H1 (cell line): ENCODE measurements at regions not wholly inside any gene's neighbourhood (a gene's known extent, or its start where the extent isn't known, plus 50 kb on each side); places are given as distances from the start of the nearest gene placed in this dataset.

Source experiments
- CTCF ChIA-PET: fragments of 300-600 bp; sonication (Branson Sonifier 250); formaldehyde crosslinking; loops from one replicate; lab custom pipeline; 2021; ENCODE audit not compliant: partially characterized antibody; lab: Charles Lee
- POLR2A ChIA-PET: fragments of 300-600 bp; sonication (Branson Sonifier 250); formaldehyde crosslinking; loops from one replicate; lab custom pipeline; 2021; ENCODE audit warnings: inconsistent platforms; ENCODE audit not compliant: partially characterized antibody; lab: Charles Lee
- DNase-seq, 2 experiments: peaks; one replicate each; pipeline versions ENCODE4 v3.0.0 to v3.0.0-alpha.2; 2010 to 2022; ENCODE audit warnings: low spot score in 2 of 2, low read depth in 1 of 2, mixed read lengths in 1 of 2
- FAIRE-seq: peaks from 2 replicates; lab custom pipeline; 2011; peaks lifted over from hg19 to GRCh38; lab: Jason Lieb, UNC
- H2AFZ ChIP-seq: 2 replicates; pipeline ENCODE4 v1.8.1; 2012; ENCODE audit warnings: low read length, inconsistent platforms
- H2AK5ac ChIP-seq: 2 replicates; pipeline ENCODE4 v1.6.1; 2013; ENCODE audit warnings: low read depth, low read length
- H2BK120ac ChIP-seq: replicated peaks from 2 replicates; pipeline ENCODE3; 2013; ENCODE audit warnings: low read depth, low read length, inconsistent platforms
- H2BK12ac ChIP-seq: 2 replicates; pipeline ENCODE4 v1.6.1; 2013; ENCODE audit warnings: low read depth, low read length
- H2BK15ac ChIP-seq: 2 replicates; pipeline ENCODE4 v1.6.1; 2013; ENCODE audit warnings: low read length
- H2BK20ac ChIP-seq: 2 replicates; pipeline ENCODE4 v1.6.1; 2013; ENCODE audit warnings: low read length
- H2BK5ac ChIP-seq: 2 replicates; pipeline ENCODE4 v1.6.1; 2013; ENCODE audit warnings: low read depth, low read length
- H3K14ac ChIP-seq: 2 replicates; pipeline ENCODE4 v1.6.1; 2013; ENCODE audit warnings: inconsistent platforms; ENCODE audit not compliant: insufficient read length
- H3K18ac ChIP-seq: 2 replicates; pipeline ENCODE4 v1.6.1; 2013; ENCODE audit warnings: low read length; ENCODE audit errors: extremely low read depth
- H3K23ac ChIP-seq: 2 replicates; pipeline ENCODE4 v1.6.1; 2013; ENCODE audit warnings: inconsistent platforms; ENCODE audit not compliant: insufficient read length
- H3K23me2 ChIP-seq: 2 replicates; pipeline ENCODE4 v1.6.1; 2013; ENCODE audit warnings: low read depth, low read length
- H3K27ac ChIP-seq: 2 replicates; pipeline ENCODE4 v1.6.1; 2011; ENCODE audit warnings: low read depth, low read length, inconsistent platforms
- H3K27me3 ChIP-seq, 4 experiments: replicated peaks in 1 of 4; 1 replicate in 1 of 4; 2 replicates in 3 of 4; pipeline versions ENCODE4 v1.6.1 to v1.8.1; 2011 to 2013; ENCODE audit warnings: low read length in 3 of 4, mild to moderate bottlenecking in 3 of 4, inconsistent platforms in 2 of 4, mixed read lengths in 2 of 4, moderate library complexity in 1 of 4; ENCODE audit not compliant: control insufficient read depth in 3 of 4, insufficient read depth in 3 of 4; ENCODE audit errors: extremely low read depth in 1 of 4
- H3K36me3 ChIP-seq, 4 experiments: 2 replicates each; pipeline versions ENCODE4 v1.6.1 to v1.8.1; 2011 to 2013; ENCODE audit warnings: mild to moderate bottlenecking in 4 of 4, low read length in 3 of 4, moderate library complexity in 2 of 4, control low read depth in 1 of 4, inconsistent platforms in 1 of 4; ENCODE audit not compliant: insufficient read depth in 4 of 4, control insufficient read depth in 2 of 4
- H3K4ac ChIP-seq: replicated peaks from 2 replicates; pipeline ENCODE3; 2013; ENCODE audit warnings: low read length, low read depth, mixed read lengths, inconsistent platforms; ENCODE audit not compliant: insufficient read length
- H3K4me1 ChIP-seq, 4 experiments: replicated peaks in 1 of 4; 1 replicate in 1 of 4; 2 replicates in 3 of 4; pipeline versions ENCODE4 v1.6.1 to v1.8.1; 2011 to 2013; ENCODE audit warnings: low read length in 3 of 4, inconsistent platforms in 2 of 4, mixed read lengths in 1 of 4; ENCODE audit not compliant: insufficient read depth in 4 of 4, control insufficient read depth in 3 of 4
- H3K4me2 ChIP-seq, 2 experiments: 2 replicates each; pipeline versions ENCODE4 v1.6.1 to v1.8.1; 2011 to 2013; ENCODE audit warnings: low read depth in 2 of 2, low read length in 2 of 2, control low read depth in 1 of 2, inconsistent platforms in 1 of 2, mild to moderate bottlenecking in 1 of 2; ENCODE audit not compliant: insufficient read depth in 1 of 2
- H3K4me3 ChIP-seq, 4 experiments: fragments of 200-600, 300-600 bp in 1 of 4; sonication (generic), shearing (Covaris generic), sonication (Bioruptor Twin) in 1 of 4; 2 replicates each; pipeline versions ENCODE4 v1.5.1 to v1.8.1; 2011 to 2016; ENCODE audit warnings: low read length in 4 of 4, low read depth in 3 of 4, control low read depth in 2 of 4, inconsistent platforms in 2 of 4, mild to moderate bottlenecking in 2 of 4, mixed read lengths in 1 of 4, moderate library complexity in 1 of 4; ENCODE audit not compliant: insufficient read depth in 2 of 4; ENCODE audit errors: extremely low read depth in 1 of 4
- H3K56ac ChIP-seq: replicated peaks from 2 replicates; pipeline ENCODE3; 2013; ENCODE audit warnings: low read depth, mild to moderate bottlenecking, mixed read lengths, low read length, inconsistent platforms; ENCODE audit not compliant: insufficient read length
- H3K79me1 ChIP-seq: 2 replicates; pipeline ENCODE4 v1.6.1; 2013; ENCODE audit warnings: low read depth, low read length, control low read depth
- H3K79me2 ChIP-seq, 2 experiments: 2 replicates each; pipeline versions ENCODE4 v1.6.1 to v1.8.1; 2012 to 2013; ENCODE audit warnings: low read length in 2 of 2, mild to moderate bottlenecking in 2 of 2, inconsistent platforms in 1 of 2; ENCODE audit not compliant: insufficient read depth in 2 of 2, control insufficient read depth in 1 of 2
- H3K9ac ChIP-seq, 4 experiments: replicated peaks in 1 of 4; 1 replicate in 1 of 4; 2 replicates in 3 of 4; pipeline versions ENCODE4 v1.6.1 to v1.8.1; 2011 to 2013; ENCODE audit warnings: low read depth in 3 of 4, low read length in 3 of 4, control low read depth in 2 of 4, mild to moderate bottlenecking in 2 of 4, moderate library complexity in 2 of 4, inconsistent platforms in 1 of 4; ENCODE audit errors: extremely low read depth in 1 of 4
- H3K9me3 ChIP-seq, 2 experiments: 2 replicates each; pipeline versions ENCODE4 v1.6.1 to v1.8.1; 2012 to 2013; ENCODE audit warnings: mild to moderate bottlenecking in 2 of 2, moderate library complexity in 2 of 2, control low read depth in 1 of 2, inconsistent platforms in 1 of 2, low read depth in 1 of 2, low read length in 1 of 2, mixed read lengths in 1 of 2; ENCODE audit not compliant: insufficient read depth in 2 of 2
- H4K20me1 ChIP-seq, 2 experiments: replicated peaks in 1 of 2; 2 replicates each; pipeline versions ENCODE3 to v1.8.1; 2011 to 2013; ENCODE audit warnings: inconsistent platforms in 2 of 2, low read length in 2 of 2, mild to moderate bottlenecking in 1 of 2; ENCODE audit not compliant: insufficient read depth in 2 of 2, control insufficient read depth in 1 of 2
- H4K5ac ChIP-seq: 2 replicates; pipeline ENCODE4 v1.6.1; 2013; ENCODE audit warnings: low read length, low read depth, mixed read lengths, inconsistent platforms; ENCODE audit not compliant: insufficient read length
- H4K8ac ChIP-seq: 2 replicates; pipeline ENCODE4 v1.8.0; 2013; ENCODE audit warnings: mild to moderate bottlenecking, moderate library complexity, low read length, inconsistent platforms; ENCODE audit not compliant: insufficient read depth; ENCODE audit errors: extremely low read depth
- H4K91ac ChIP-seq: replicated peaks from 2 replicates; pipeline ENCODE3; 2013; ENCODE audit warnings: low read length, mixed read lengths, inconsistent platforms; ENCODE audit not compliant: insufficient read length
- CBX5 ChIP-seq: fragments of 300-800, 300-1000 bp; sonication (generic); IDR thresholded peaks from 2 replicates; pipeline ENCODE4 v1.7.1; 2016; ENCODE audit warnings: antibody characterized with exemption, low read length, low read depth
- CBX8 ChIP-seq: fragments of 300-800, 300-1000 bp; sonication (generic); IDR thresholded peaks from 2 replicates; pipeline ENCODE4 v1.7.1; 2016; ENCODE audit warnings: low read depth, low read length, borderline replicate concordance
- CHD2 ChIP-seq: IDR thresholded peaks from 2 replicates; pipeline ENCODE4 v1.6.1; 2012; ENCODE audit warnings: low read length, improper control_type of control experiment
- CREB1 ChIP-seq: IDR thresholded peaks from 2 replicates; pipeline ENCODE4 v1.6.1; 2012; ENCODE audit warnings: inconsistent platforms
- CTBP2 ChIP-seq: IDR thresholded peaks from 2 replicates; pipeline ENCODE4 v1.7.0; 2011; ENCODE audit warnings: borderline replicate concordance, mild to moderate bottlenecking, moderate library complexity, mixed read lengths, low read length; ENCODE audit not compliant: insufficient read depth, insufficient read length
- EGR1 ChIP-seq: IDR thresholded peaks from 2 replicates; pipeline ENCODE4 v1.6.1; 2011; ENCODE audit warnings: low read depth, low read length, borderline replicate concordance
- EP300 ChIP-seq, 2 experiments: IDR thresholded peaks; 1 replicate in 1 of 2; 2 replicates in 1 of 2; pipeline ENCODE4 v1.6.1; 2011 to 2012; ENCODE audit warnings: low read depth in 2 of 2, low read length in 2 of 2, mild to moderate bottlenecking in 2 of 2, borderline replicate concordance in 1 of 2, inconsistent platforms in 1 of 2, moderate library complexity in 1 of 2
- KDM1A ChIP-seq: fragments of 200-600, 300-600 bp; sonication (generic); IDR thresholded peaks from 2 replicates; pipeline ENCODE4 v1.7.1; 2016; ENCODE audit warnings: mild to moderate bottlenecking, low read length, borderline replicate concordance
- MAFK ChIP-seq: IDR thresholded peaks from 2 replicates; pipeline ENCODE4 v1.6.1; 2012; ENCODE audit warnings: low read depth, mild to moderate bottlenecking, improper control_type of control experiment, low read length
- POLR2AphosphoS5 ChIP-seq: IDR thresholded peaks from 2 replicates; pipeline ENCODE4 v1.6.1; 2011; ENCODE audit warnings: low read depth, low read length
- RBBP5 ChIP-seq: IDR thresholded peaks from 2 replicates; pipeline ENCODE4 v1.7.1; 2012; ENCODE audit warnings: low read depth, mild to moderate bottlenecking, inconsistent platforms, low read length, moderate library complexity, borderline replicate concordance
- SUZ12 ChIP-seq: fragments of 200-600 bp; sonication (generic); IDR thresholded peaks from 2 replicates; pipeline ENCODE4 v1.6.1; 2012; ENCODE audit warnings: mild to moderate bottlenecking, inconsistent platforms, low read length, moderate library complexity, mixed read lengths
- ZNF274 ChIP-seq: IDR thresholded peaks from 2 replicates; pipeline ENCODE4 v1.7.0; 2012; ENCODE audit warnings: low read length, borderline replicate concordance; ENCODE audit errors: extremely low read depth
- WGBS, 2 experiments: shearing (Covaris generic) in 1 of 2; methylation state at CpG; one replicate each; pipeline versions ENCODE4 v1.1.6 to v1.1.7; 2013 to 2015; ENCODE audit warnings: low lambda C conversion rate in 2 of 2, mixed read lengths in 2 of 2, inconsistent platforms in 1 of 2, low coverage in 1 of 2, missing lambda C conversion rate in 1 of 2; ENCODE audit not compliant: insufficient replicate concordance in 2 of 2, insufficient coverage in 1 of 2, insufficient read length in 1 of 2; ENCODE audit errors: extremely low coverage in 1 of 2, missing lambda C conversion rate in 1 of 2; 5-methylcytosine and 5-hydroxymethylcytosine counted together

DNA sequence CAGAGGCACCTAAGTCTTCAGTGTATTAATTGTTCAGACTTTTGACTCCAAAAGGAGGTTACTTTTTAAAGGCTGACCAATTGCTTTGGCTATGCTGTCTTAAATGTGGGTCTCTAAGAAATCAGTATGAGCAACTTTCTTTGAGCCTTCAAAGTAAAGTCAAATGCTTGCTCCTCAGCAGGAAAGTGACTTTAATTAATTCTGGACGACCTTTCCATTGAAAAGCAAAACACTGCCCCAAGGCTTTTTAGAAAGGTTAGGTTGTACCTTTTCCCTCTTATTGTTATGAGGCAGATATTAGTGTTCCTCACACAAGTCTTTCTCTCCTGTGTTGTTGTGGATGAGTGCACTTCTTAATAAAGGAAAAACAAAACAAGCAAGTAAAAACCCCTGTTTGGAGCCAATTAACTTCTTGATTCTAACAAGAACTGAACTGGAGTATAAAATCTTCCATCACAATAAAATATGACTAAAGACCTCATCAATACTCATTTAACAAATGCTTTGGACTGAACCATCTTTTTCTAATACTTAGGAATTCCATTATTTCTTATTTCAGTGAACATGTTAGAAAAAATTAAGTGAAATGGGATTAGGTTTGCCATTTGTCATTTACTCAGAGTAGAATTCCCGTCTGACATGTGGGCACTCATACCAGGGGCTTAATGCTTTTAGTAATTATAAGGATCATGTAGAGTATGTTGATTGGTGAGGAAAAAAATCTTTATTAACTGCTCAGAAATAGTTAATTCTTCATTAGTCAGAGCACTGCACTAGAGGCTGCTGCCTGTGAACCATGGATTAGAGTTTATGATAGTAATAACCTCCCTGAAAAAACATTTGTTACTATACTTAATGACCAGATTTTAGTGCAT is 159.1 kb upstream of the ZNF608 start:
- FAIRE-seq (no peak), DNase-seq (no peak)
- Histone ChIP-seq H2BK20ac (no peak overlapping the region), H4K91ac (no peak overlapping the region), H2BK5ac (no peak overlapping the region), H3K9me3 (no peaks in the 10 kb centered on the region), H3K18ac (no peak overlapping the region), H3K27ac (no peak overlapping the region), H2AK5ac (no peak overlapping the region), H3K27me3 (peaks cover 2 to 17% (median 9%) of the 10 kb centered on the region in 4 experiments), H3K23ac (no peak overlapping the region), H4K5ac (no peak overlapping the region), H2BK12ac (no peak overlapping the region), H3K79me2 (no peaks in the 10 kb centered on the region), H2BK15ac (no peak overlapping the region), H3K4me2 (no peak overlapping the region), H3K56ac (no peak overlapping the region), H3K36me3 (no peaks in the 10 kb centered on the region), H2AFZ (no peak overlapping the region), H3K9ac (no peak overlapping the region), H4K8ac (no peak overlapping the region), H3K4me1 (peaks cover 0 to 10% (median 5%) of the 10 kb centered on the region in 4 experiments; a peak in 5 of 7 replicates), H3K14ac (no peak overlapping the region), H3K4ac (no peak overlapping the region), H2BK120ac (no peak overlapping the region), H3K79me1 (no peaks in the 10 kb centered on the region), H4K20me1 (no peaks in the 10 kb centered on the region), H3K23me2 (no peaks in the 10 kb centered on the region; the same call in 1 of the 2 replicates), H3K4me3 (no peak overlapping the region)
- POLR2A ChIA-PET, result no interaction called here
- WGBS, 2 experiments, result 30% methylated on average over 2 of the region's 2 CpGs; no CpG with 5 or more reads in 1 of the 2 experiments
- CTCF ChIA-PET, result no interaction called here
- TF ChIP-seq CBX5 (no peak), CHD2 (no peak), SUZ12 (no peak), POLR2AphosphoS5 (no peak), CREB1 (no peak), RBBP5 (no peak), EP300 (IDR thresholded peaks at IDR 0.05; ENCODE audit: borderline replicate concordance in 1 of 2, low read depth in 2 of 2, low read length in 2 of 2) (no peak), CTBP2 (no peak), CBX8 (no peak), KDM1A (no peak), EGR1 (no peak), MAFK (no peak), ZNF274 (no peak)
